ENCODE measurements at regions not wholly inside any gene's neighbourhood (a gene's known extent, or its start where the extent isn't known, plus 50 kb on each side); places are given as distances from the start of the nearest gene placed in this dataset.

- TF ChIP-seq CTCF (IDR thresholded peaks at IDR 0.05) (no peak), POLR2A (IDR thresholded peaks at IDR 0.05) (no peak)
Measured at GRCh38 chr13:103272770-103273169, 206.6 kb upstream of the SLC10A2 start.
